Activated B cell treated with CpG ODN at 0.5 μM for 24 hours (primary cell): ENCODE measurements at regions not wholly inside any gene's neighbourhood (a gene's known extent, or its start where the extent isn't known, plus 50 kb on each side); places are given as distances from the start of the nearest gene placed in this dataset.

Source experiments
- ATAC-seq: fragments of 200-7000 bp; cut with Tn5 transposase; one replicate; pipeline ENCODE4 v1.10.0; 2021; ENCODE audit warnings: low read depth, mild to moderate bottlenecking, moderate library complexity
- CTCF ChIA-PET: fragments of 350-600 bp; sonication (Branson Sonifier 250); formaldehyde crosslinking; loops from one replicate; lab custom pipeline; 2021; ENCODE audit warnings: antibody characterized with exemption; lab: Charles Lee
- POLR2A ChIA-PET: fragments of 350-600 bp; sonication (Branson Sonifier 250); formaldehyde crosslinking; loops from one replicate; lab custom pipeline; 2021; ENCODE audit warnings: antibody characterized with exemption; lab: Charles Lee
- DNase-seq: peaks from one replicate; pipeline ENCODE4 v3.0.0; 2022
- H3K27ac Mint-ChIP-seq: one replicate; pipeline ENCODE4 v1.8.0; 2020; ENCODE audit warnings: mixed read lengths
- H3K27me3 Mint-ChIP-seq: one replicate; pipeline ENCODE4 v1.8.0; 2021; ENCODE audit warnings: mixed read lengths
- H3K36me3 Mint-ChIP-seq: one replicate; pipeline ENCODE4 v1.8.0; 2021; ENCODE audit warnings: low read depth, mixed read lengths
- H3K4me1 Mint-ChIP-seq: one replicate; pipeline ENCODE4 v1.8.0; 2021; ENCODE audit warnings: mixed read lengths
- H3K4me3 Mint-ChIP-seq: one replicate; pipeline ENCODE4 v1.8.0; 2020; ENCODE audit warnings: mild to moderate bottlenecking, mixed read lengths
- H3K9me3 Mint-ChIP-seq: one replicate; pipeline ENCODE4 v1.8.0; 2020; ENCODE audit warnings: mixed read lengths
- CTCF ChIP-seq: fragments of 200-600 bp; IDR thresholded peaks from one replicate; pipeline ENCODE4 v1.8.0; 2022; ENCODE audit warnings: antibody characterized with exemption, mild to moderate bottlenecking
- intact Hi-C: fragments of 100-400 bp; cut with micrococcal nuclease; formaldehyde crosslinking; loops from one replicate; pipeline ENCODE4 v1.15.1; 2024

GRCh38 chr20:4444404-4444803 is 195.3 kb upstream of the ADRA1D start:
- intact Hi-C loops = no loop called here
- Mint-ChIP-seq H3K4me1 (no peaks in the 10 kb centered on the region), H3K36me3 (no peaks in the 10 kb centered on the region), H3K9me3 (no peaks in the 10 kb centered on the region), H3K27me3 (peaks cover 3% of the 10 kb centered on the region), H3K4me3 (no peak overlapping the region), H3K27ac (no peak overlapping the region)
- DNase-seq (no peak), ATAC-seq (no peak)
- ChIA-PET POLR2A (no interaction called here), CTCF (no interaction called here)
- TF ChIP-seq CTCF = no peak

- H3K9me3 Mint-ChIP-seq = no peaks in the 10 kb centered on the region
- H3K4me1 Mint-ChIP-seq = no peaks in the 10 kb centered on the region
- POLR2A ChIA-PET = no interaction called here
- no peaks in the 10 kb centered on the region for H3K36me3 Mint-ChIP-seq
- CTCF ChIA-PET = no interaction called here
- no peak for TF ChIP-seq CTCF
- H3K27me3 Mint-ChIP-seq = peaks cover 3% of the 10 kb centered on the region
- ATAC-seq (no peak), DNase-seq (no peak)
- intact Hi-C loops = no loop called here
- H3K27ac Mint-ChIP-seq = no peak overlapping the region
- no peak overlapping the region for H3K4me3 Mint-ChIP-seq
Measured at GRCh38 chr20:4443016-4443415, 193.9 kb upstream of the ADRA1D start.

GRCh38 chr20:4441871-4442270 is 192.8 kb upstream of the ADRA1D start:
- TF ChIP-seq CTCF = no peak
- Mint-ChIP-seq H3K27ac (no peak overlapping the region), H3K4me1 (no peaks in the 10 kb centered on the region), H3K27me3 (peaks cover 3% of the 10 kb centered on the region), H3K9me3 (no peaks in the 10 kb centered on the region), H3K36me3 (no peaks in the 10 kb centered on the region), H3K4me3 (no peak overlapping the region)
- no peak for DNase-seq
- intact Hi-C loops = no loop called here
- ChIA-PET POLR2A (no interaction called here), CTCF (no interaction called here)
- ATAC-seq = no peak

- TF ChIP-seq CTCF = no peak
- no peaks in the 10 kb centered on the region for H3K9me3 Mint-ChIP-seq
- ChIA-PET POLR2A (interaction anchor here (0.6 kb wide), 1 partner anchor 338 kb away, joined by 4 read pairs; no protein-coding TSS in a partner anchor), CTCF (no interaction called here)
- intact Hi-C loops = no loop called here
- H3K36me3 Mint-ChIP-seq = no peaks in the 10 kb centered on the region
- H3K4me1 Mint-ChIP-seq = no peaks in the 10 kb centered on the region
- DNase-seq = no peak
- H3K4me3 Mint-ChIP-seq = no peak overlapping the region
- peaks cover 3% of the 10 kb centered on the region for H3K27me3 Mint-ChIP-seq
- H3K27ac Mint-ChIP-seq = no peak overlapping the region
- no peak for ATAC-seq
Measured at GRCh38 chr20:4441191-4441590, 192.1 kb upstream of the ADRA1D start.

GRCh38 chr20:4439461-4439860 is 190.4 kb upstream of the ADRA1D start:
- no peaks in the 10 kb centered on the region for H3K27me3 Mint-ChIP-seq

More at GRCh38 chr20:4439461-4439860, 190.4 kb upstream of the ADRA1D start:
- ATAC-seq = no peak
- H3K36me3 Mint-ChIP-seq = no peaks in the 10 kb centered on the region
- no peak for TF ChIP-seq CTCF
- H3K9me3 Mint-ChIP-seq = no peaks in the 10 kb centered on the region
- ChIA-PET POLR2A (no interaction called here), CTCF (no interaction called here)
- H3K4me1 Mint-ChIP-seq = no peaks in the 10 kb centered on the region
- no peak overlapping the region for H3K27ac Mint-ChIP-seq
- intact Hi-C loops = no loop called here
- no peak for DNase-seq
- H3K4me3 Mint-ChIP-seq = no peak overlapping the region
